OCI-LY1 (cell line): ENCODE measurements at regions not wholly inside any gene's neighbourhood (a gene's known extent, or its start where the extent isn't known, plus 50 kb on each side); places are given as distances from the start of the nearest gene placed in this dataset.

Source experiments
- CTCF ChIP-seq: fragments of 200-600 bp; sonication (generic), shearing (Covaris generic); IDR thresholded peaks from 2 replicates; pipeline ENCODE4 v1.5.1; 2017; ENCODE audit warnings: mild to moderate bottlenecking, antibody characterized with exemption, low read length, moderate library complexity, mixed read lengths
- EZH2 ChIP-seq: fragments of 200-600 bp; sonication (generic), shearing (Covaris generic); IDR thresholded peaks from 2 replicates; pipeline ENCODE4 v1.8.0; 2017; ENCODE audit warnings: borderline replicate concordance, mixed run types, mild to moderate bottlenecking, antibody characterized with exemption, low read length, moderate library complexity, mixed read lengths

DNA sequence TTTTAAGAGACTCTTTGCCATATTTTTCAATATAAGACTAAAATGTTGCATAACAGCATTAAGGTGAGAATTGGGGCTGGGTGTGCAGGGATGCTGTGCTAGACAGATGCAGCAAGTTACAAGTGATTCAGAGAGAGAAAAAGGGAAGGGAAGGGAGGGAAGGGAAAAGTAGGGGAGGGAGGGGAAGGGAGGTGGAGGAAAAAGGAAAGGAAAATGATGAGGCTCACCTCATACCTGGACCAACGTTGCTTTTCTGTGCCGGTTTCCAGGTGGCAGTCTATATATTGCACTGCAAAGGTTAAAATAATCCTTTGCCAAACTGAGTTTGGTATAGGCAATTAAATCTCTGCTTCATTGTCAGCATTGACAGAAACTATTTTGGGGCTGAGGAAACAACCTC lies 155.4 kb upstream of the LAMA2 start:
- TF ChIP-seq CTCF, result no peak
- no peak for TF ChIP-seq EZH2
